Kidney (tissue), 13 donors: ENCODE measurements at regions not wholly inside any gene's neighbourhood (a gene's known extent, or its start where the extent isn't known, plus 50 kb on each side); places are given as distances from the start of the nearest gene placed in this dataset.

Experiments
- DNase-seq, 5 donors: peaks; one replicate each; pipeline ENCODE4 v3.0.0-alpha.2; 2013 to 2020
- FAIRE-seq: peaks from 2 replicates; lab custom pipeline; 2012; peaks lifted over from hg19 to GRCh38; lab: Jason Lieb, UNC
- H3K27ac ChIP-seq, 2 donors: one replicate each; pipeline ENCODE4 v1.7.0; 2013; ENCODE audit warnings: low read depth in 2 of 2, low read length in 2 of 2, inconsistent platforms in 1 of 2
- H3K27me3 ChIP-seq: one replicate; pipeline ENCODE4 v1.7.1; 2013; ENCODE audit warnings: low read length, inconsistent platforms; ENCODE audit not compliant: control insufficient read depth, insufficient read depth
- H3K36me3 ChIP-seq, 3 donors: one replicate each; pipeline versions ENCODE4 v1.7.0 to v1.7.1; 2013; ENCODE audit warnings: low read length in 3 of 3, control low read depth in 1 of 3, inconsistent platforms in 1 of 3; ENCODE audit not compliant: insufficient read depth in 3 of 3, control insufficient read depth in 2 of 3
- H3K4me1 ChIP-seq, 3 donors: one replicate each; pipeline versions ENCODE4 v1.7.0 to v1.7.1; 2013; ENCODE audit warnings: low read length in 3 of 3, inconsistent platforms in 1 of 3, low read depth in 1 of 3; ENCODE audit not compliant: control insufficient read depth in 2 of 3, insufficient read depth in 2 of 3
- H3K4me3 ChIP-seq, 3 donors: one replicate each; pipeline versions ENCODE4 v1.7.0 to v1.8.1; 2013; ENCODE audit warnings: low read length in 3 of 3, control low read depth in 1 of 3, inconsistent platforms in 1 of 3
- H3K9ac ChIP-seq, 3 donors: one replicate each; pipeline versions ENCODE4 v1.7.0 to v1.7.1; 2013; ENCODE audit warnings: low read length in 3 of 3, control low read depth in 1 of 3, inconsistent platforms in 1 of 3
- H3K9me3 ChIP-seq, 3 donors: one replicate each; pipeline versions ENCODE4 v1.7.0 to v1.7.1; 2013; ENCODE audit warnings: low read length in 3 of 3, control low read depth in 1 of 3, inconsistent platforms in 1 of 3; ENCODE audit not compliant: control insufficient read depth in 2 of 3, insufficient read depth in 1 of 3
- intact Hi-C: fragments of 100-400 bp; cut with DNase I; formaldehyde crosslinking; loops from one replicate; pipeline ENCODE4 v1.11.1; 2022
- TF ChIP-seq, protein P1 (sequence below): IDR thresholded peaks from 3 replicates; pipeline ENCODE4 v1.5.1; 2012; ENCODE audit warnings: mild to moderate bottlenecking, moderate library complexity, borderline replicate concordance; ENCODE audit not compliant: insufficient read depth; ENCODE audit errors: extremely low read depth
- donor health status: control.
- donor health status: control.
- donor health status: control.
- donor health status: control.
- donor health status: control.
- donor health status: DM: yes; HTN: yes; CAD: no.
- donor health status: Normal renal cell carcinoma (clear cell type).

- H3K9ac ChIP-seq: no peak overlapping the region
- H3K27me3 ChIP-seq: no peaks in the 10 kb centered on the region
- H3K4me1 ChIP-seq: no peaks in the 10 kb centered on the region
- TF ChIP-seq, protein P1, sequence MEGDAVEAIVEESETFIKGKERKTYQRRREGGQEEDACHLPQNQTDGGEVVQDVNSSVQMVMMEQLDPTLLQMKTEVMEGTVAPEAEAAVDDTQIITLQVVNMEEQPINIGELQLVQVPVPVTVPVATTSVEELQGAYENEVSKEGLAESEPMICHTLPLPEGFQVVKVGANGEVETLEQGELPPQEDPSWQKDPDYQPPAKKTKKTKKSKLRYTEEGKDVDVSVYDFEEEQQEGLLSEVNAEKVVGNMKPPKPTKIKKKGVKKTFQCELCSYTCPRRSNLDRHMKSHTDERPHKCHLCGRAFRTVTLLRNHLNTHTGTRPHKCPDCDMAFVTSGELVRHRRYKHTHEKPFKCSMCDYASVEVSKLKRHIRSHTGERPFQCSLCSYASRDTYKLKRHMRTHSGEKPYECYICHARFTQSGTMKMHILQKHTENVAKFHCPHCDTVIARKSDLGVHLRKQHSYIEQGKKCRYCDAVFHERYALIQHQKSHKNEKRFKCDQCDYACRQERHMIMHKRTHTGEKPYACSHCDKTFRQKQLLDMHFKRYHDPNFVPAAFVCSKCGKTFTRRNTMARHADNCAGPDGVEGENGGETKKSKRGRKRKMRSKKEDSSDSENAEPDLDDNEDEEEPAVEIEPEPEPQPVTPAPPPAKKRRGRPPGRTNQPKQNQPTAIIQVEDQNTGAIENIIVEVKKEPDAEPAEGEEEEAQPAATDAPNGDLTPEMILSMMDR: no peak
- no peaks in the 10 kb centered on the region for H3K36me3 ChIP-seq
- DNase-seq (no peak), FAIRE-seq (no peak)
- no peak overlapping the region for H3K27ac ChIP-seq
- no peak overlapping the region for H3K4me3 ChIP-seq
- intact Hi-C loops: no loop called here
- no peaks in the 10 kb centered on the region for H3K9me3 ChIP-seq
Measured at GRCh38 chr16:11456741-11457140, 111.5 kb downstream of the RMI2 start.

GRCh38 chr16:11459722-11460121, 114.5 kb downstream of the RMI2 start:
- Histone ChIP-seq H3K27ac (no peak overlapping the region), H3K4me1 (no peaks in the 10 kb centered on the region), H3K27me3 (no peaks in the 10 kb centered on the region), H3K9ac (no peak overlapping the region), H3K36me3 (no peaks in the 10 kb centered on the region), H3K4me3 (no peak overlapping the region), H3K9me3 (no peaks in the 10 kb centered on the region)
- intact Hi-C loops: no loop called here
- TF ChIP-seq, protein P1: no peak
- DNase-seq (no peak), FAIRE-seq (no peak)

DNA sequence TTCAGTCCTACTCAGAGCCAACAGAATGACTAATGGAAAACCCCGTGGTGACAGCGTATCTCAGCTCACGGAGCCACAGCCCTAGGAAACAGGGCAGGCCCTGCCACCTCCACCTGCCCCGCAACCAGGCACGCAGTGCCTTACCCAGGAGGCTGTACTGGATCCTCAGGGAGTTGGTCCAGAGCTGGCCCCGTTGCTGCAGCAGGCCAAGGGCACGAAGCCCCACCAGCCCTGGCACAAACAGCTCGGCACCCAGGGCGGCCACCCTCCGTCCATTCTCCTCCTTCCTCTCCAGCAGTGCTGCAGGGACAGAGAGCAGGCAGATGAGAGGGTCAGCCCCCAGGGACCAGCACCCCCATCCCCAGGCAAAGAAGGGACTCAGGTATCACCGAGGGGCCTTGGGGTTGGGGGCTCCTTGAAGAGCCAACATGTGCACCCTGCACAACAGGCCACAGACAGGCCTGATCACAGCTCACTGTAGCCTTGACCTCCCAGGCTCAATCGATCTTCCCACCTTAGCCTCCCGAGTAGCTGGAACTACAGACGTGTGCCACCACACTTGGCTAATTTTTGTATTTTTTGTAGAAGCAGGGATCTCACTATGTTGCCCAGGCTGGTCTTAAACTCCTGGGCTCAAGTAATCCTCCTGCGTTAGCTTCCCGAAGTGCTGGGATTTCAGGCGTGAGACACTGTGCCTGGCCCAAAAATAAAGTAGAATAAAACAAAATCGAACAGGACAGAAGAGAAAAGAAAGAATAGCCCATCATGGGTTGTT, 115.7 kb downstream of the RMI2 start:
- intact Hi-C loops: no loop called here
- FAIRE-seq: no peak
- no peak overlapping the region for H3K9ac ChIP-seq

More for the DNA sequence above, 115.7 kb downstream of the RMI2 start:
- Histone ChIP-seq H3K27me3 (no peaks in the 10 kb centered on the region), H3K9me3 (no peaks in the 10 kb centered on the region), H3K4me3 (no peak overlapping the region), H3K4me1 (no peaks in the 10 kb centered on the region), H3K36me3 (no peaks in the 10 kb centered on the region), H3K27ac (no peak overlapping the region)
- DNase-seq: no peak
- TF ChIP-seq, protein P1: no peak
